Heart left ventricle (tissue), 16 donors: ENCODE measurements at regions not wholly inside any gene's neighbourhood (a gene's known extent, or its start where the extent isn't known, plus 50 kb on each side); places are given as distances from the start of the nearest gene placed in this dataset.

Experiments used
- ATAC-seq, 4 donors: fragments of 200-7000 bp; cut with Tn5 transposase; one replicate each; pipeline ENCODE4 v1.9.1; 2020 to 2022; ENCODE audit warnings: moderate library complexity in 4 of 4, mild to moderate bottlenecking in 3 of 4, moderate number of reproducible peaks in 1 of 4
- DNase-seq, 5 donors: peaks; one replicate each; pipeline ENCODE4 v3.0.0-alpha.2; 2020
- H3K27ac ChIP-seq, 12 donors: fragments of 200-600 bp; sonication (generic) in 4 of 12; one replicate each; pipeline versions ENCODE4 v1.5.0 to v1.8.0; 2016 to 2022; ENCODE audit warnings: mild to moderate bottlenecking in 2 of 12
- H3K27me3 ChIP-seq, 9 donors: fragments of 200-600 bp; sonication (generic) in 2 of 9; one replicate each; pipeline versions ENCODE4 v1.5.1 to v1.8.0; 2016 to 2022; ENCODE audit warnings: mild to moderate bottlenecking in 3 of 9
- H3K36me3 ChIP-seq, 9 donors: fragments of 200-600 bp; sonication (generic) in 2 of 9; one replicate each; pipeline versions ENCODE4 v1.5.0 to v1.8.0; 2018 to 2022; ENCODE audit warnings: mild to moderate bottlenecking in 2 of 9
- H3K4me1 ChIP-seq, 12 donors: fragments of 200-600 bp; sonication (generic) in 4 of 12; one replicate each; pipeline versions ENCODE4 v1.5.0 to v1.8.0; 2016 to 2022; ENCODE audit warnings: mild to moderate bottlenecking in 3 of 12
- H3K4me3 ChIP-seq, 12 donors: fragments of 200-600 bp; sonication (generic) in 4 of 12; one replicate each; pipeline versions ENCODE4 v1.5.0 to v1.8.0; 2017 to 2022; ENCODE audit warnings: mild to moderate bottlenecking in 9 of 12, moderate library complexity in 4 of 12
- H3K9me3 ChIP-seq, 12 donors: fragments of 200-600 bp; sonication (generic) in 4 of 12; one replicate each; pipeline versions ENCODE4 v1.5.0 to v1.8.0; 2016 to 2022; ENCODE audit warnings: mild to moderate bottlenecking in 1 of 12
- POLR2A ChIP-seq, 2 donors: fragments of 450-650 bp; IDR thresholded peaks; one replicate each; pipeline ENCODE4 v1.6.1; 2017; ENCODE audit warnings: antibody characterized with exemption in 2 of 2, mild to moderate bottlenecking in 2 of 2, moderate library complexity in 2 of 2
- WGBS, 4 donors: extraction: QIAGEN DNeasy Blood & Tissue Kit in 2 of 4; methylation state at CpG; one replicate each; pipeline versions ENCODE4 v1.1.5 to v1.1.7; 2013 to 2018; 5-methylcytosine and 5-hydroxymethylcytosine counted together
- intact Hi-C, 10 donors: fragments of 100-400 bp; cut with DNase I; formaldehyde crosslinking; loops; one replicate each; pipeline versions ENCODE4 v1.11.1 to v1.14.2; 2022
- TF ChIP-seq, protein P1 (sequence below), 12 donors: fragments of 200-600 bp; sonication (generic) in 4 of 12; IDR thresholded peaks; one replicate each; pipeline versions ENCODE4 v1.5.0 to v1.8.0; 2018 to 2022; ENCODE audit warnings: antibody characterized with exemption in 12 of 12, mild to moderate bottlenecking in 5 of 12
- donor health status: ischemic (EF 13 %, LVEDD 7.1; RV severe dilation, severe dysfunction).
- donor health status: healthy with polysubstance abuse.
- donor health status: DM: no; HTN: yes; CAD: no.
- donor health status: DM: no; HTN: no; CAD: no.
- donor health status: ischemic (EF 25% LVEDD 6.9; RV normal size, moderate dysfunction).
- donor health status: ischemic (EF 25% LVEDD 5.7; RV mildly dilated, moderate dysfunction).
- donor health status: healthy.
- donor health status: DM: yes; HTN: yes; CAD: no.
- donor health status: ischemic (EF 35%, LVEDD 5.7; RV mildly dilated, moderate dysfunction).
- donor health status: nonischemic (EF 11% LVEDD 7.7; RV severe dilation, severe dysfunction).
- donor health status: DM: yes; HTN: yes; CAD: no.
- donor health status: PGD.
- donor health status: ischemic (EF 29% LVEDD 5.4; RV normal size, mild dysfunction).
- donor health status: nonischemic (EF 23%, LVEDD 6.1; RV moderate dilation, normal function).

- H3K4me3 ChIP-seq, result no peak overlapping the region
- H3K27ac ChIP-seq, result no peak overlapping the region
- TF ChIP-seq POLR2A (IDR thresholded peaks at IDR 0.05), result no peak
- TF ChIP-seq, protein P1, sequence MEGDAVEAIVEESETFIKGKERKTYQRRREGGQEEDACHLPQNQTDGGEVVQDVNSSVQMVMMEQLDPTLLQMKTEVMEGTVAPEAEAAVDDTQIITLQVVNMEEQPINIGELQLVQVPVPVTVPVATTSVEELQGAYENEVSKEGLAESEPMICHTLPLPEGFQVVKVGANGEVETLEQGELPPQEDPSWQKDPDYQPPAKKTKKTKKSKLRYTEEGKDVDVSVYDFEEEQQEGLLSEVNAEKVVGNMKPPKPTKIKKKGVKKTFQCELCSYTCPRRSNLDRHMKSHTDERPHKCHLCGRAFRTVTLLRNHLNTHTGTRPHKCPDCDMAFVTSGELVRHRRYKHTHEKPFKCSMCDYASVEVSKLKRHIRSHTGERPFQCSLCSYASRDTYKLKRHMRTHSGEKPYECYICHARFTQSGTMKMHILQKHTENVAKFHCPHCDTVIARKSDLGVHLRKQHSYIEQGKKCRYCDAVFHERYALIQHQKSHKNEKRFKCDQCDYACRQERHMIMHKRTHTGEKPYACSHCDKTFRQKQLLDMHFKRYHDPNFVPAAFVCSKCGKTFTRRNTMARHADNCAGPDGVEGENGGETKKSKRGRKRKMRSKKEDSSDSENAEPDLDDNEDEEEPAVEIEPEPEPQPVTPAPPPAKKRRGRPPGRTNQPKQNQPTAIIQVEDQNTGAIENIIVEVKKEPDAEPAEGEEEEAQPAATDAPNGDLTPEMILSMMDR (IDR thresholded peaks at IDR 0.05), result no peak
- DNase-seq, result no peak
- H3K9me3 ChIP-seq, result no peaks in the 10 kb centered on the region
- intact Hi-C loops, result no loop called here
- 80 to 84% (median 81%) methylated on average over 9 to 12 of the region's 12 CpGs for WGBS, 4 donors
- peaks cover 0 to 32% (median 0%) of the 10 kb centered on the region in 9 donors for H3K27me3 ChIP-seq
- ATAC-seq, result no peak
- H3K4me1 ChIP-seq, result no peaks in the 10 kb centered on the region
- H3K36me3 ChIP-seq, result no peaks in the 10 kb centered on the region
These were observed 59.1 kb upstream of the FGF3 start for GRCh38 chr11:69878144-69878883.

GRCh38 chr11:69878927-69879728 lies 59.9 kb upstream of the FGF3 start:
- peaks cover 0 to 40% (median 3%) of the 10 kb centered on the region in 9 donors for H3K27me3 ChIP-seq

DNA sequence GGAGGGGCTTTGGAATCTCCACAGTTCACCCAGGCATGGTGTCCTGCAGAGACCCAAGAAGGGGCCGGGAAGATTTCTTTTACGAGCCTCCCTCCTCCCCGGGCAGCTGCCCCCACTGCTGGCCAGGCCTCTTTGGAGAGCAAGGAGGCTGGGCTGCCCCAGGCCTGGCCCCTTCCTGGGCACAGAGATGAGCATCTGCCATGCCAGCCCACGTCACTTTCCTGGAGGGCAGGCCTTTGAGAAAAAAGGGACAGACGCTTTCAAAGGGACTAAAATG lies 60.5 kb upstream of the FGF3 start:
- DNase-seq (no peak), ATAC-seq (no peak)
- intact Hi-C loops, result no loop called here
- 60 to 76% (median 67%) methylated on average over 5 of the region's 5 CpGs for WGBS, 4 donors
- no peaks in the 10 kb centered on the region for H3K4me1 ChIP-seq
- no peaks in the 10 kb centered on the region for H3K36me3 ChIP-seq
- TF ChIP-seq, protein P1 (IDR thresholded peaks at IDR 0.05), result no peak
- TF ChIP-seq POLR2A (IDR thresholded peaks at IDR 0.05), result no peak
- H3K27me3 ChIP-seq, result peaks cover 0 to 40% (median 3%) of the 10 kb centered on the region in 9 donors
- H3K27ac ChIP-seq, result no peak overlapping the region
- H3K4me3 ChIP-seq, result no peak overlapping the region
- no peaks in the 10 kb centered on the region for H3K9me3 ChIP-seq

More at GRCh38 chr11:69878927-69879728, 59.9 kb upstream of the FGF3 start:
- DNase-seq (peak in 1 of 5 donors; percentile 17), ATAC-seq (no peak)
- WGBS, 4 donors, result 53 to 71% (median 65%) methylated on average over 6 to 11 of the region's 11 CpGs
- TF ChIP-seq, protein P1 (IDR thresholded peaks at IDR 0.05), result no peak
- no peak for TF ChIP-seq POLR2A (IDR thresholded peaks at IDR 0.05)
- Histone ChIP-seq H3K9me3 (no peaks in the 10 kb centered on the region), H3K27ac (no peak overlapping the region), H3K36me3 (no peaks in the 10 kb centered on the region), H3K4me1 (no peaks in the 10 kb centered on the region), H3K4me3 (no peak overlapping the region)
- intact Hi-C loops, result no loop called here

- no peak for TF ChIP-seq POLR2A (IDR thresholded peaks at IDR 0.05)
- TF ChIP-seq, protein P1 (IDR thresholded peaks at IDR 0.05), result no peak
- WGBS, 4 donors, result 76 to 82% (median 79%) methylated on average over 17 to 18 of the region's 18 CpGs
These were observed 61.0 kb upstream of the FGF3 start for GRCh38 chr11:69880041-69880825.

More at GRCh38 chr11:69880041-69880825, 61.0 kb upstream of the FGF3 start:
- H3K9me3 ChIP-seq, result no peaks in the 10 kb centered on the region
- DNase-seq (peak in 1 of 5 donors; percentile 9), ATAC-seq (peak in 1 of 4 donors; percentile 27)
- H3K4me3 ChIP-seq, result no peak overlapping the region
- peaks cover 0 to 40% (median 3%) of the 10 kb centered on the region in 9 donors for H3K27me3 ChIP-seq
- no peak overlapping the region for H3K27ac ChIP-seq
- H3K4me1 ChIP-seq, result no peaks in the 10 kb centered on the region
- H3K36me3 ChIP-seq, result no peaks in the 10 kb centered on the region
- intact Hi-C loops, result no loop called here
